ENCODE measurements at regions not wholly inside any gene's neighbourhood (a gene's known extent, or its start where the extent isn't known, plus 50 kb on each side); places are given as distances from the start of the nearest gene placed in this dataset.
A peak's percentile ranks its signal among the peaks of the same experiment; 100 is the strongest.
"Not testable (repeated sequence)": the region's sequence is repeated elsewhere in the genome, so short reads cannot be mapped to it uniquely, and the experiment has no call there.

GRCh38 chr2:241961454-241961853 is 91.9 kb downstream of the RTP5 start:
- H3K9me3 Mint-ChIP-seq, result no peaks in the 10 kb centered on the region
- H3K4me1 Mint-ChIP-seq, result peaks cover 14% of the 10 kb centered on the region
- no peaks in the 10 kb centered on the region for H3K27me3 Mint-ChIP-seq
- no peak overlapping the region for H3K4me3 Mint-ChIP-seq
- no peaks in the 10 kb centered on the region for H3K36me3 Mint-ChIP-seq (ENCODE audit: low read depth)
- no peak for ATAC-seq (replicated peaks)
- no peak overlapping the region for H3K27ac Mint-ChIP-seq

- Mint-ChIP-seq H3K36me3 (ENCODE audit: low read depth) (no peaks in the 10 kb centered on the region), H3K27me3 (no peaks in the 10 kb centered on the region), H3K4me3 (no peak overlapping the region), H3K4me1 (peaks cover 20% of the 10 kb centered on the region), H3K9me3 (no peaks in the 10 kb centered on the region), H3K27ac (no peak overlapping the region)
- ATAC-seq (replicated peaks), result no peak
Observed at GRCh38 chr2:241964133-241964532, 94.6 kb downstream of the RTP5 start.

- H3K36me3 Mint-ChIP-seq (ENCODE audit: low read depth), result peaks cover 1% of the 10 kb centered on the region
- peak overlapping the region; percentile 77 for H3K27ac Mint-ChIP-seq
- no peaks in the 10 kb centered on the region for H3K27me3 Mint-ChIP-seq
- H3K4me3 Mint-ChIP-seq, result peak overlapping the region; percentile 79
- ATAC-seq (replicated peaks), result peak; percentile 96
- H3K9me3 Mint-ChIP-seq, result no peaks in the 10 kb centered on the region
- peaks cover 20% of the 10 kb centered on the region for H3K4me1 Mint-ChIP-seq
Observed at GRCh38 chr2:241965931-241966412, 96.4 kb downstream of the RTP5 start.

GRCh38 chr2:241966647-241967466 is 97.3 kb downstream of the RTP5 start:
- Mint-ChIP-seq H3K27me3 (no peaks in the 10 kb centered on the region), H3K4me3 (peak overlapping the region; percentile 79), H3K36me3 (ENCODE audit: low read depth) (peaks cover 8% of the 10 kb centered on the region), H3K4me1 (peaks cover 20% of the 10 kb centered on the region), H3K9me3 (no peaks in the 10 kb centered on the region), H3K27ac (peak overlapping the region; percentile 77)
- no peak for ATAC-seq (replicated peaks)

- peaks cover 20% of the 10 kb centered on the region for H3K4me1 Mint-ChIP-seq
- ATAC-seq (replicated peaks), result no peak
- H3K9me3 Mint-ChIP-seq, result no peaks in the 10 kb centered on the region
- H3K27ac Mint-ChIP-seq, result no peak overlapping the region
- H3K36me3 Mint-ChIP-seq (ENCODE audit: low read depth), result peaks cover 14% of the 10 kb centered on the region
- no peaks in the 10 kb centered on the region for H3K27me3 Mint-ChIP-seq
- H3K4me3 Mint-ChIP-seq, result no peak overlapping the region
Observed at GRCh38 chr2:241967467-241968144, 98.1 kb downstream of the RTP5 start.

- Mint-ChIP-seq H3K27ac (no peak overlapping the region), H3K4me1 (peaks cover 20% of the 10 kb centered on the region), H3K36me3 (ENCODE audit: low read depth) (peaks cover 14% of the 10 kb centered on the region), H3K9me3 (no peaks in the 10 kb centered on the region), H3K4me3 (no peak overlapping the region), H3K27me3 (no peaks in the 10 kb centered on the region)
- no peak for ATAC-seq (replicated peaks)
Observed at GRCh38 chr2:241968417-241968816, 98.9 kb downstream of the RTP5 start.

- not testable (repeated sequence) for H3K4me3 Mint-ChIP-seq; H3K27me3 Mint-ChIP-seq; ATAC-seq (replicated peaks); H3K27ac Mint-ChIP-seq; H3K9me3 Mint-ChIP-seq
- peaks cover 20% of the 10 kb centered on the region for H3K4me1 Mint-ChIP-seq
- H3K36me3 Mint-ChIP-seq (ENCODE audit: low read depth), result peaks cover 14% of the 10 kb centered on the region
Observed at GRCh38 chr2:241969182-241969581, 99.7 kb downstream of the RTP5 start.

- Mint-ChIP-seq H3K27me3 (no peaks in the 10 kb centered on the region), H3K36me3 (ENCODE audit: low read depth) (peaks cover 14% of the 10 kb centered on the region), H3K27ac (no peak overlapping the region), H3K9me3 (no peaks in the 10 kb centered on the region), H3K4me1 (peaks cover 14% of the 10 kb centered on the region), H3K4me3 (no peak overlapping the region)
- no peak for ATAC-seq (replicated peaks)
Observed at GRCh38 chr2:241970716-241971115, 101.2 kb downstream of the RTP5 start.

GRCh38 chr2:241974096-241974495 is 104.6 kb downstream of the RTP5 start:
- H3K9me3 Mint-ChIP-seq, result no peaks in the 10 kb centered on the region
- no peaks in the 10 kb centered on the region for H3K4me1 Mint-ChIP-seq
- ATAC-seq (replicated peaks), result no peak
- no peak overlapping the region for H3K4me3 Mint-ChIP-seq
- H3K27ac Mint-ChIP-seq, result no peak overlapping the region
- H3K36me3 Mint-ChIP-seq (ENCODE audit: low read depth), result peaks cover 14% of the 10 kb centered on the region
- no peaks in the 10 kb centered on the region for H3K27me3 Mint-ChIP-seq

- Mint-ChIP-seq H3K27ac (no peak overlapping the region), H3K9me3 (no peaks in the 10 kb centered on the region), H3K36me3 (ENCODE audit: low read depth) (peaks cover 14% of the 10 kb centered on the region), H3K4me3 (no peak overlapping the region), H3K4me1 (no peaks in the 10 kb centered on the region), H3K27me3 (no peaks in the 10 kb centered on the region)
- no peak for ATAC-seq (replicated peaks)
Observed at GRCh38 chr2:241974851-241975592, 105.5 kb downstream of the RTP5 start.

- H3K36me3 Mint-ChIP-seq (ENCODE audit: low read depth), result peaks cover 14% of the 10 kb centered on the region
- no peak overlapping the region for H3K27ac Mint-ChIP-seq
- no peak for ATAC-seq (replicated peaks)
- H3K9me3 Mint-ChIP-seq, result no peaks in the 10 kb centered on the region
- H3K27me3 Mint-ChIP-seq, result no peaks in the 10 kb centered on the region
- no peak overlapping the region for H3K4me3 Mint-ChIP-seq
- no peaks in the 10 kb centered on the region for H3K4me1 Mint-ChIP-seq
Observed at GRCh38 chr2:241975593-241976284, 106.2 kb downstream of the RTP5 start.

GRCh38 chr2:241976296-241976695 is 106.8 kb downstream of the RTP5 start:
- H3K4me1 Mint-ChIP-seq, result no peaks in the 10 kb centered on the region
- H3K36me3 Mint-ChIP-seq (ENCODE audit: low read depth), result peaks cover 10% of the 10 kb centered on the region
- no peaks in the 10 kb centered on the region for H3K27me3 Mint-ChIP-seq
- no peak overlapping the region for H3K4me3 Mint-ChIP-seq
- ATAC-seq (replicated peaks), result no peak
- no peak overlapping the region for H3K27ac Mint-ChIP-seq
- H3K9me3 Mint-ChIP-seq, result no peaks in the 10 kb centered on the region

- H3K27ac Mint-ChIP-seq, result no peak overlapping the region
- no peak for ATAC-seq (replicated peaks)
- H3K9me3 Mint-ChIP-seq, result no peaks in the 10 kb centered on the region
- H3K27me3 Mint-ChIP-seq, result no peaks in the 10 kb centered on the region
- H3K4me1 Mint-ChIP-seq, result no peaks in the 10 kb centered on the region
- H3K36me3 Mint-ChIP-seq (ENCODE audit: low read depth), result no peaks in the 10 kb centered on the region
- H3K4me3 Mint-ChIP-seq, result no peak overlapping the region
Observed at GRCh38 chr2:241977557-241978300, 108.2 kb downstream of the RTP5 start.

GRCh38 chr2:241978670-241979069 is 109.1 kb downstream of the RTP5 start:
- no peaks in the 10 kb centered on the region for H3K36me3 Mint-ChIP-seq (ENCODE audit: low read depth)
- H3K27ac Mint-ChIP-seq, result no peak overlapping the region
- H3K9me3 Mint-ChIP-seq, result no peaks in the 10 kb centered on the region
- no peak overlapping the region for H3K4me3 Mint-ChIP-seq
- H3K27me3 Mint-ChIP-seq, result no peaks in the 10 kb centered on the region
- no peaks in the 10 kb centered on the region for H3K4me1 Mint-ChIP-seq
- ATAC-seq (replicated peaks), result no peak

All from activated T-helper 17 cell treated with anti-CD3 and anti-CD28 coated beads, Interleukin-2, amount 50 U/mL, for 72 hours (primary cell).